GM23338 (cell line): ENCODE measurements at regions not wholly inside any gene's neighbourhood (a gene's known extent, or its start where the extent isn't known, plus 50 kb on each side); places are given as distances from the start of the nearest gene placed in this dataset.

Experiments used
- ATAC-seq: fragments of 200-7000 bp; cut with Tn5 transposase; 3 replicates; pipeline ENCODE4 v1.9.1; 2020
- DNase-seq: peaks from one replicate; pipeline ENCODE4 v3.0.0-alpha.2; 2015; ENCODE audit warnings: low spot score
- H2AFZ ChIP-seq: fragments of 200-600 bp; sonication (generic); 2 replicates; pipeline ENCODE4 v1.8.0; 2016; ENCODE audit warnings: antibody characterized with exemption, mild to moderate bottlenecking, moderate library complexity
- H3F3A ChIP-seq: fragments of 200-600 bp; sonication (generic); replicated peaks from 2 replicates; pipeline ENCODE4 v1.8.0; 2017; ENCODE audit warnings: antibody characterized with exemption, mixed run types, low read depth
- H3K27ac ChIP-seq: fragments of 200-600 bp; sonication (generic); 2 replicates; pipeline ENCODE4 v1.6.1; 2016; ENCODE audit warnings: low read depth
- H3K27me3 ChIP-seq: fragments of 200-600 bp; sonication (generic); 2 replicates; pipeline ENCODE4 v1.8.0; 2016; ENCODE audit warnings: mild to moderate bottlenecking, mixed run types, moderate library complexity; ENCODE audit not compliant: insufficient read depth
- H3K36me3 ChIP-seq: fragments of 200-600 bp; sonication (generic); 2 replicates; pipeline ENCODE4 v1.8.0; 2016; ENCODE audit warnings: mild to moderate bottlenecking; ENCODE audit not compliant: insufficient read depth
- H3K4me1 ChIP-seq: fragments of 200-600 bp; sonication (generic); 2 replicates; pipeline ENCODE4 v1.8.0; 2016; ENCODE audit warnings: mild to moderate bottlenecking, moderate library complexity; ENCODE audit not compliant: insufficient read depth
- H3K4me2 ChIP-seq: fragments of 200-600 bp; sonication (generic); 2 replicates; pipeline ENCODE4 v1.7.1; 2017; ENCODE audit warnings: mixed run types
- H3K4me3 ChIP-seq: fragments of 200-600 bp; sonication (generic); 2 replicates; pipeline ENCODE4 v1.6.1; 2016; ENCODE audit warnings: mixed run types
- H3K79me2 ChIP-seq: fragments of 200-600 bp; sonication (generic); replicated peaks from 2 replicates; pipeline ENCODE4 v1.8.0; 2017; ENCODE audit warnings: mild to moderate bottlenecking; ENCODE audit not compliant: insufficient read depth
- H3K9me2 ChIP-seq: fragments of 200-600 bp; sonication (generic); 2 replicates; pipeline ENCODE4 v1.8.0; 2017; ENCODE audit not compliant: insufficient read depth
- H4K20me1 ChIP-seq: fragments of 200-600 bp; sonication (generic); replicated peaks from 2 replicates; pipeline ENCODE4 v1.8.0; 2017; ENCODE audit warnings: mild to moderate bottlenecking; ENCODE audit not compliant: insufficient read depth
- H3K27ac Mint-ChIP-seq: 2 replicates; pipeline ENCODE4 v1.8.0; 2020; ENCODE audit warnings: inconsistent platforms, mild to moderate bottlenecking, moderate library complexity, mixed read lengths
- H3K27me3 Mint-ChIP-seq: 3 replicates; pipeline ENCODE4 v1.8.0; 2022; ENCODE audit warnings: low read depth, mild to moderate bottlenecking, moderate library complexity, mixed read lengths, inconsistent platforms; ENCODE audit not compliant: insufficient read depth, poor library complexity
- H3K36me3 Mint-ChIP-seq: 3 replicates; pipeline ENCODE4 v1.8.0; 2021; ENCODE audit warnings: low read depth, mild to moderate bottlenecking, inconsistent platforms, moderate library complexity, mixed read lengths
- H3K4me1 Mint-ChIP-seq: 3 replicates; pipeline ENCODE4 v1.8.0; 2020; ENCODE audit warnings: mild to moderate bottlenecking, inconsistent platforms, mixed read lengths
- H3K4me3 Mint-ChIP-seq: 3 replicates; pipeline ENCODE4 v1.8.0; 2021; ENCODE audit warnings: moderate library complexity, mild to moderate bottlenecking, inconsistent platforms, mixed read lengths
- H3K9me3 Mint-ChIP-seq: 3 replicates; pipeline ENCODE4 v1.8.0; 2020; ENCODE audit warnings: moderate library complexity, mild to moderate bottlenecking, inconsistent platforms, mixed read lengths
- CREB1 ChIP-seq: fragments of 250-450 bp; sonication (Bioruptor Pico); IDR thresholded peaks from 2 replicates; pipeline ENCODE4 v1.5.0; 2020; ENCODE audit warnings: low read depth, mild to moderate bottlenecking, moderate library complexity
- CTCF ChIP-seq, 2 experiments: fragments of 200-600 bp in 1 of 2; sonication (generic) in 1 of 2; conservative IDR thresholded peaks; 2 replicates each; pipeline versions ENCODE4 v1.5.1 to v1.6.1; 2016 to 2017; ENCODE audit warnings: antibody characterized with exemption in 2 of 2, low read depth in 2 of 2, mild to moderate bottlenecking in 2 of 2, moderate library complexity in 1 of 2
- EZH2 ChIP-seq: fragments of 200-600 bp; sonication (generic); IDR thresholded peaks from one replicate; pipeline ENCODE4 v1.8.0; 2017; ENCODE audit warnings: antibody characterized with exemption, mild to moderate bottlenecking, low read depth; ENCODE audit not compliant: unreplicated experiment
- JUNB ChIP-seq: IDR thresholded peaks from one replicate; pipeline ENCODE4 v1.6.1; 2016; ENCODE audit warnings: antibody characterized with exemption; ENCODE audit not compliant: unreplicated experiment
- NANOG ChIP-seq: IDR thresholded peaks from 2 replicates; pipeline ENCODE4 v1.6.1; 2016; ENCODE audit warnings: antibody characterized with exemption, borderline replicate concordance
- POLR2AphosphoS5 ChIP-seq: IDR thresholded peaks from 2 replicates; pipeline ENCODE4 v1.6.1; 2016; ENCODE audit warnings: antibody characterized with exemption, low read depth
- STAT1 ChIP-seq: IDR thresholded peaks from one replicate; pipeline ENCODE4 v1.6.1; 2016; ENCODE audit warnings: antibody characterized with exemption; ENCODE audit not compliant: unreplicated experiment
- ZNF114 ChIP-seq: fragments of 250-450 bp; sonication (Bioruptor Pico); IDR thresholded peaks from 2 replicates; pipeline ENCODE4 v1.5.0; 2020; ENCODE audit warnings: mild to moderate bottlenecking, moderate library complexity
- ZNF331 ChIP-seq: fragments of 250-450 bp; sonication (Bioruptor Pico); IDR thresholded peaks from 2 replicates; pipeline ENCODE4 v1.5.0; 2020; ENCODE audit warnings: low read depth, mild to moderate bottlenecking, moderate library complexity
- TF ChIP-seq, protein P1 (sequence below): IDR thresholded peaks from one replicate; pipeline ENCODE4 v1.6.1; 2018; ENCODE audit warnings: antibody characterized with exemption; ENCODE audit not compliant: unreplicated experiment
- TF ChIP-seq, protein P2 (sequence below): IDR thresholded peaks from 2 replicates; pipeline ENCODE4 v1.6.1; 2016; ENCODE audit warnings: antibody characterized with exemption

DNA sequence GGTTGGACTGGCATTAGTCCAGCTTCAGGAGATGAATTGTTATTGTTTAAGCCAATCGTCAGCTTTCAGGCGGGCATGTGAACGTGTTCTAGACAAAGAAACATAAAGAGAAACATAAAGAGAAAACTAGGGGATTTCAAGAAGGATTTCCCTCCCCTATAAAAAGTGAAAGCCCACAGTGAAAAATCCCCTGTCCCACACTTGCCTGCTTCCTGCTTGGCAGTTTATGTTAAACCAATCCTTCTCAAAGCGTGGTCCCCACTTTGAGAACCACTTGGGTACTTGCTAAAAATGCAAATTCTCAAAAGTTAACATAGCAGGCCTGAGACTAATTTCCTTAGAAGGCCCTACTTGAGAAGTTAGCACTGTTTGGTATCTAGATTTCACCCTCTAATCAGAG lies 293.0 kb upstream of the SOX14 start (continued):
- no peak for TF ChIP-seq CTCF (conservative IDR thresholded peaks at IDR 0.05; ENCODE audit: low read depth in 2 of 2)
- TF ChIP-seq, protein P1, sequence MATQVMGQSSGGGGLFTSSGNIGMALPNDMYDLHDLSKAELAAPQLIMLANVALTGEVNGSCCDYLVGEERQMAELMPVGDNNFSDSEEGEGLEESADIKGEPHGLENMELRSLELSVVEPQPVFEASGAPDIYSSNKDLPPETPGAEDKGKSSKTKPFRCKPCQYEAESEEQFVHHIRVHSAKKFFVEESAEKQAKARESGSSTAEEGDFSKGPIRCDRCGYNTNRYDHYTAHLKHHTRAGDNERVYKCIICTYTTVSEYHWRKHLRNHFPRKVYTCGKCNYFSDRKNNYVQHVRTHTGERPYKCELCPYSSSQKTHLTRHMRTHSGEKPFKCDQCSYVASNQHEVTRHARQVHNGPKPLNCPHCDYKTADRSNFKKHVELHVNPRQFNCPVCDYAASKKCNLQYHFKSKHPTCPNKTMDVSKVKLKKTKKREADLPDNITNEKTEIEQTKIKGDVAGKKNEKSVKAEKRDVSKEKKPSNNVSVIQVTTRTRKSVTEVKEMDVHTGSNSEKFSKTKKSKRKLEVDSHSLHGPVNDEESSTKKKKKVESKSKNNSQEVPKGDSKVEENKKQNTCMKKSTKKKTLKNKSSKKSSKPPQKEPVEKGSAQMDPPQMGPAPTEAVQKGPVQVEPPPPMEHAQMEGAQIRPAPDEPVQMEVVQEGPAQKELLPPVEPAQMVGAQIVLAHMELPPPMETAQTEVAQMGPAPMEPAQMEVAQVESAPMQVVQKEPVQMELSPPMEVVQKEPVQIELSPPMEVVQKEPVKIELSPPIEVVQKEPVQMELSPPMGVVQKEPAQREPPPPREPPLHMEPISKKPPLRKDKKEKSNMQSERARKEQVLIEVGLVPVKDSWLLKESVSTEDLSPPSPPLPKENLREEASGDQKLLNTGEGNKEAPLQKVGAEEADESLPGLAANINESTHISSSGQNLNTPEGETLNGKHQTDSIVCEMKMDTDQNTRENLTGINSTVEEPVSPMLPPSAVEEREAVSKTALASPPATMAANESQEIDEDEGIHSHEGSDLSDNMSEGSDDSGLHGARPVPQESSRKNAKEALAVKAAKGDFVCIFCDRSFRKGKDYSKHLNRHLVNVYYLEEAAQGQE = no peak

- H3K27ac Mint-ChIP-seq = no peak overlapping the region
- TF ChIP-seq EZH2 = no peak
- TF ChIP-seq JUNB = no peak
- no peak for TF ChIP-seq POLR2AphosphoS5
- TF ChIP-seq CREB1 = no peak
- TF ChIP-seq ZNF331 (CRISPR knock-in tag) = no peak
- TF ChIP-seq, protein P1 = no peak
- no peak for TF ChIP-seq ZNF114 (CRISPR knock-in tag)
- TF ChIP-seq CTCF (conservative IDR thresholded peaks at IDR 0.05; ENCODE audit: low read depth in 2 of 2) = no peak
- TF ChIP-seq, protein P2, sequence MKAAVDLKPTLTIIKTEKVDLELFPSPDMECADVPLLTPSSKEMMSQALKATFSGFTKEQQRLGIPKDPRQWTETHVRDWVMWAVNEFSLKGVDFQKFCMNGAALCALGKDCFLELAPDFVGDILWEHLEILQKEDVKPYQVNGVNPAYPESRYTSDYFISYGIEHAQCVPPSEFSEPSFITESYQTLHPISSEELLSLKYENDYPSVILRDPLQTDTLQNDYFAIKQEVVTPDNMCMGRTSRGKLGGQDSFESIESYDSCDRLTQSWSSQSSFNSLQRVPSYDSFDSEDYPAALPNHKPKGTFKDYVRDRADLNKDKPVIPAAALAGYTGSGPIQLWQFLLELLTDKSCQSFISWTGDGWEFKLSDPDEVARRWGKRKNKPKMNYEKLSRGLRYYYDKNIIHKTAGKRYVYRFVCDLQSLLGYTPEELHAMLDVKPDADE = no peak
- no peak for TF ChIP-seq NANOG
- no peak for TF ChIP-seq STAT1
Measured at GRCh38 chr3:137471558-137472204, 292.4 kb upstream of the SOX14 start.

More at GRCh38 chr3:137471558-137472204, 292.4 kb upstream of the SOX14 start:
- H3K9me2 ChIP-seq = peaks cover 5% of the 10 kb centered on the region; the same call in 1 of the 2 replicates
- H4K20me1 ChIP-seq = no peaks in the 10 kb centered on the region
- H3K36me3 ChIP-seq = no peaks in the 10 kb centered on the region
- no peak overlapping the region for H3K27ac ChIP-seq
- Mint-ChIP-seq H3K9me3 (no peaks in the 10 kb centered on the region), H3K4me1 (peaks cover 17% of the 10 kb centered on the region), H3K27me3 (peaks cover 4% of the 10 kb centered on the region), H3K36me3 (no peaks in the 10 kb centered on the region), H3K4me3 (no peak overlapping the region)
- H2AFZ ChIP-seq = no peak overlapping the region
- peaks cover 6% of the 10 kb centered on the region; the same call in 1 of the 2 replicates for H3K4me1 ChIP-seq
- no peaks in the 10 kb centered on the region for H3K27me3 ChIP-seq
- H3F3A ChIP-seq = no peaks in the 10 kb centered on the region
- H3K4me2 ChIP-seq = no peak overlapping the region
- H3K79me2 ChIP-seq = no peaks in the 10 kb centered on the region
- no peak overlapping the region for H3K4me3 ChIP-seq
- ATAC-seq (no peak), DNase-seq (no peak)
